Astrocyte (in vitro differentiated cells and primary cell): ENCODE measurements at regions not wholly inside any gene's neighbourhood (a gene's known extent, or its start where the extent isn't known, plus 50 kb on each side); places are given as distances from the start of the nearest gene placed in this dataset.

Experiments used
- DNase-seq: peaks from one replicate; pipeline ENCODE4 v3.0.0-alpha.2; 2010; ENCODE audit warnings: low read depth
- FAIRE-seq: peaks from 2 replicates; lab custom pipeline; 2011; peaks lifted over from hg19 to GRCh38; lab: Jason Lieb, UNC
- H2AFZ ChIP-seq: 2 replicates; pipeline ENCODE4 v1.6.0; 2012; ENCODE audit warnings: low read depth, low read length, inconsistent platforms
- H3K27ac ChIP-seq: 2 replicates; pipeline ENCODE4 v1.5.1; 2011; ENCODE audit warnings: low read depth, low read length, inconsistent platforms
- H3K27me3 ChIP-seq: 2 replicates; pipeline ENCODE4 v1.6.0; 2011; ENCODE audit warnings: low read length, inconsistent platforms; ENCODE audit not compliant: insufficient read depth
- H3K36me3 ChIP-seq: 2 replicates; pipeline ENCODE4 v1.5.1; 2011; ENCODE audit warnings: low read length, inconsistent platforms; ENCODE audit not compliant: insufficient read depth
- H3K4me1 ChIP-seq: 2 replicates; pipeline ENCODE4 v1.5.1; 2011; ENCODE audit warnings: low read length, inconsistent platforms; ENCODE audit not compliant: insufficient read depth
- H3K4me2 ChIP-seq: 2 replicates; pipeline ENCODE4 v1.6.0; 2012; ENCODE audit warnings: low read length, inconsistent platforms
- H3K4me3 ChIP-seq: 2 replicates; pipeline ENCODE4 v1.5.1; 2011; ENCODE audit warnings: low read depth, mild to moderate bottlenecking, low read length, inconsistent platforms; ENCODE audit not compliant: insufficient read depth
- H3K79me2 ChIP-seq: 2 replicates; pipeline ENCODE4 v1.6.0; 2012; ENCODE audit warnings: mild to moderate bottlenecking, low read length, inconsistent platforms; ENCODE audit not compliant: insufficient read depth
- H3K9ac ChIP-seq: 2 replicates; pipeline ENCODE4 v1.6.0; 2012; ENCODE audit warnings: mild to moderate bottlenecking, low read length, inconsistent platforms
- H3K9me3 ChIP-seq: 2 replicates; pipeline ENCODE4 v1.5.1; 2012; ENCODE audit warnings: low read depth, mild to moderate bottlenecking, low read length, inconsistent platforms; ENCODE audit not compliant: insufficient read depth
- H4K20me1 ChIP-seq: 2 replicates; pipeline ENCODE4 v1.6.0; 2012; ENCODE audit warnings: low read length, inconsistent platforms; ENCODE audit not compliant: insufficient read depth
- H3K27ac Mint-ChIP-seq: one replicate; pipeline ENCODE4 v1.8.0; 2021; ENCODE audit warnings: mild to moderate bottlenecking, mixed read lengths; ENCODE audit not compliant: unreplicated experiment
- H3K27me3 Mint-ChIP-seq: one replicate; pipeline ENCODE4 v1.8.0; 2021; ENCODE audit warnings: low read depth, mixed read lengths; ENCODE audit not compliant: unreplicated experiment
- H3K36me3 Mint-ChIP-seq: one replicate; pipeline ENCODE4 v1.8.0; 2021; ENCODE audit warnings: low read depth, mixed read lengths; ENCODE audit not compliant: unreplicated experiment
- H3K4me1 Mint-ChIP-seq: one replicate; pipeline ENCODE4 v1.8.0; 2021; ENCODE audit warnings: low read depth, mixed read lengths; ENCODE audit not compliant: unreplicated experiment
- H3K4me3 Mint-ChIP-seq: one replicate; pipeline ENCODE4 v1.8.0; 2021; ENCODE audit warnings: mild to moderate bottlenecking, moderate library complexity, mixed read lengths; ENCODE audit not compliant: unreplicated experiment
- H3K9me3 Mint-ChIP-seq: one replicate; pipeline ENCODE4 v1.8.0; 2021; ENCODE audit warnings: mild to moderate bottlenecking, mixed read lengths; ENCODE audit not compliant: unreplicated experiment
- CTCF ChIP-seq: IDR thresholded peaks from 2 replicates; pipeline ENCODE4 v1.5.1; 2011; ENCODE audit warnings: low read depth, mild to moderate bottlenecking, inconsistent platforms, low read length, moderate library complexity; ENCODE audit not compliant: insufficient read depth
- EZH2 ChIP-seq: IDR thresholded peaks from 2 replicates; pipeline ENCODE4 v1.6.1; 2012; ENCODE audit warnings: mild to moderate bottlenecking, low read length, inconsistent platforms; ENCODE audit not compliant: insufficient read depth

GRCh38 chr10:88041243-88042159, 178.1 kb downstream of the PTEN start:
- Histone ChIP-seq H4K20me1 (no peaks in the 10 kb centered on the region), H3K4me1 (peaks cover 41% of the 10 kb centered on the region), H2AFZ (no peak overlapping the region), H3K27me3 (no peaks in the 10 kb centered on the region), H3K27ac (peak overlapping the region; percentile 28), H3K4me2 (peak overlapping the region; percentile 35), H3K9ac (peak overlapping the region; percentile 28), H3K9me3 (no peaks in the 10 kb centered on the region), H3K79me2 (no peaks in the 10 kb centered on the region), H3K4me3 (no peak overlapping the region), H3K36me3 (no peaks in the 10 kb centered on the region)
- no peak for TF ChIP-seq CTCF
- no peak for TF ChIP-seq EZH2
- DNase-seq (peak; percentile 76), FAIRE-seq (peak; percentile 69)
- Mint-ChIP-seq H3K36me3 (no peaks in the 10 kb centered on the region), H3K27me3 (no peaks in the 10 kb centered on the region), H3K9me3 (no peaks in the 10 kb centered on the region), H3K4me3 (no peak overlapping the region), H3K27ac (no peak overlapping the region), H3K4me1 (peaks cover 44% of the 10 kb centered on the region)

GRCh38 chr10:88042160-88043100, 179.0 kb downstream of the PTEN start:
- Mint-ChIP-seq H3K9me3 (no peaks in the 10 kb centered on the region), H3K4me3 (no peak overlapping the region)

More at GRCh38 chr10:88042160-88043100, 179.0 kb downstream of the PTEN start:
- no peaks in the 10 kb centered on the region for H3K36me3 ChIP-seq
- H3K4me1 Mint-ChIP-seq = peaks cover 46% of the 10 kb centered on the region
- no peaks in the 10 kb centered on the region for H4K20me1 ChIP-seq
- TF ChIP-seq EZH2 (no peak), CTCF (no peak)
- no peak overlapping the region for H3K27ac Mint-ChIP-seq
- no peak overlapping the region for H3K27ac ChIP-seq
- peaks cover 41% of the 10 kb centered on the region for H3K4me1 ChIP-seq
- no peaks in the 10 kb centered on the region for H3K27me3 Mint-ChIP-seq
- no peak for FAIRE-seq
- DNase-seq = peak; percentile 83
- H3K4me2 ChIP-seq = peak overlapping the region; percentile 35
- H3K9ac ChIP-seq = no peak overlapping the region
- no peaks in the 10 kb centered on the region for H3K79me2 ChIP-seq
- no peaks in the 10 kb centered on the region for H3K27me3 ChIP-seq
- no peaks in the 10 kb centered on the region for H3K9me3 ChIP-seq
- no peaks in the 10 kb centered on the region for H3K36me3 Mint-ChIP-seq
- no peak overlapping the region for H2AFZ ChIP-seq
- H3K4me3 ChIP-seq = no peak overlapping the region
